Hepatocyte (in vitro differentiated cells): ENCODE measurements at regions not wholly inside any gene's neighbourhood (a gene's known extent, or its start where the extent isn't known, plus 50 kb on each side); places are given as distances from the start of the nearest gene placed in this dataset.

Experiments
- CTCF ChIP-seq: fragments of 200-600 bp; sonication (generic); IDR thresholded peaks from 2 replicates; pipeline ENCODE4 v1.5.1; 2016; ENCODE audit warnings: antibody characterized with exemption, mild to moderate bottlenecking; ENCODE audit not compliant: poor library complexity
- EZH2 ChIP-seq: fragments of 200-600 bp; sonication (generic); IDR thresholded peaks from 2 replicates; pipeline ENCODE4 v1.6.1; 2016; ENCODE audit warnings: antibody characterized with exemption, mild to moderate bottlenecking, borderline replicate concordance
- EZH2phosphoT487 ChIP-seq: fragments of 200-600 bp; sonication (generic); IDR thresholded peaks from one replicate; pipeline ENCODE4 v1.6.1; 2018; ENCODE audit warnings: antibody characterized with exemption, mild to moderate bottlenecking, low read depth, moderate library complexity; ENCODE audit not compliant: unreplicated experiment, severe bottlenecking

- no peak for TF ChIP-seq EZH2
- TF ChIP-seq CTCF: no peak
- no peak for TF ChIP-seq EZH2phosphoT487
Measured at GRCh38 chr7:19930051-19930450, 156.6 kb upstream of the TMEM196 start.
